Activated B cell treated with CpG ODN at 0.5 μM for 24 hours (primary cell): ENCODE measurements at regions not wholly inside any gene's neighbourhood (a gene's known extent, or its start where the extent isn't known, plus 50 kb on each side); places are given as distances from the start of the nearest gene placed in this dataset.

ENCODE experiments used
- ATAC-seq: fragments of 200-7000 bp; cut with Tn5 transposase; one replicate; pipeline ENCODE4 v1.10.0; 2021; ENCODE audit warnings: low read depth, mild to moderate bottlenecking, moderate library complexity
- CTCF ChIA-PET: fragments of 350-600 bp; sonication (Branson Sonifier 250); formaldehyde crosslinking; loops from one replicate; lab custom pipeline; 2021; ENCODE audit warnings: antibody characterized with exemption; lab: Charles Lee
- POLR2A ChIA-PET: fragments of 350-600 bp; sonication (Branson Sonifier 250); formaldehyde crosslinking; loops from one replicate; lab custom pipeline; 2021; ENCODE audit warnings: antibody characterized with exemption; lab: Charles Lee
- DNase-seq: peaks from one replicate; pipeline ENCODE4 v3.0.0; 2022
- H3K27ac Mint-ChIP-seq: one replicate; pipeline ENCODE4 v1.8.0; 2020; ENCODE audit warnings: mixed read lengths
- H3K27me3 Mint-ChIP-seq: one replicate; pipeline ENCODE4 v1.8.0; 2021; ENCODE audit warnings: mixed read lengths
- H3K36me3 Mint-ChIP-seq: one replicate; pipeline ENCODE4 v1.8.0; 2021; ENCODE audit warnings: low read depth, mixed read lengths
- H3K4me1 Mint-ChIP-seq: one replicate; pipeline ENCODE4 v1.8.0; 2021; ENCODE audit warnings: mixed read lengths
- H3K4me3 Mint-ChIP-seq: one replicate; pipeline ENCODE4 v1.8.0; 2020; ENCODE audit warnings: mild to moderate bottlenecking, mixed read lengths
- H3K9me3 Mint-ChIP-seq: one replicate; pipeline ENCODE4 v1.8.0; 2020; ENCODE audit warnings: mixed read lengths
- intact Hi-C: fragments of 100-400 bp; cut with micrococcal nuclease; formaldehyde crosslinking; loops from one replicate; pipeline ENCODE4 v1.15.1; 2024
- TF ChIP-seq, protein P1 (sequence below): fragments of 200-600 bp; IDR thresholded peaks from one replicate; pipeline ENCODE4 v1.8.0; 2022; ENCODE audit warnings: antibody characterized with exemption, mild to moderate bottlenecking

DNA sequence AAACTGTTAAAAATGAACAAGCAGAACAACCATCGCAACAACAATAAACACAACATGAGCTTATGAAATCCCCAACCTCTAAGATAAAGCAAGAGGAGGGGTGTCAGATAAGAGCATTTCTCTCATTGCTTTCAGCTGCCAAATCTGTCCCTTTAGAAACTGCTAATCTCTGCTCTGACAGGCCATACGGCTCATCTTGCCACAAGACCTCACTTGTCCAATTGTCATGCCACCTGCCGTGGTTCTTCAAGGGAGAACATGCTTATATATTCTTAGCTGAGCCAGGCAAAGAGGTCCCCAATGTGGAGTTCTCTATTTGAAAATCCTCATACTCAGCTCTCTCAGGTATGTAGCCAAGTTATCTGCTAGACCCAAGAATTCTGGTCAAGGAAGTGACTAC, 405.0 kb upstream of the TNC start:
- H3K36me3 Mint-ChIP-seq, result no peaks in the 10 kb centered on the region
- POLR2A ChIA-PET, result no interaction called here
- no peak for DNase-seq
- ATAC-seq, result no peak
- intact Hi-C loops, result loop anchor here (5.0 kb wide), 2 partner anchors 616 to 861 kb away; no protein-coding TSS in a partner anchor
- peaks cover 5% of the 10 kb centered on the region for H3K27me3 Mint-ChIP-seq
- no peak overlapping the region for H3K27ac Mint-ChIP-seq
- CTCF ChIA-PET, result interaction anchor here (1.4 kb wide), 1 partner anchor 1117 kb away, joined by 3 read pairs; no protein-coding TSS in a partner anchor
- TF ChIP-seq, protein P1, sequence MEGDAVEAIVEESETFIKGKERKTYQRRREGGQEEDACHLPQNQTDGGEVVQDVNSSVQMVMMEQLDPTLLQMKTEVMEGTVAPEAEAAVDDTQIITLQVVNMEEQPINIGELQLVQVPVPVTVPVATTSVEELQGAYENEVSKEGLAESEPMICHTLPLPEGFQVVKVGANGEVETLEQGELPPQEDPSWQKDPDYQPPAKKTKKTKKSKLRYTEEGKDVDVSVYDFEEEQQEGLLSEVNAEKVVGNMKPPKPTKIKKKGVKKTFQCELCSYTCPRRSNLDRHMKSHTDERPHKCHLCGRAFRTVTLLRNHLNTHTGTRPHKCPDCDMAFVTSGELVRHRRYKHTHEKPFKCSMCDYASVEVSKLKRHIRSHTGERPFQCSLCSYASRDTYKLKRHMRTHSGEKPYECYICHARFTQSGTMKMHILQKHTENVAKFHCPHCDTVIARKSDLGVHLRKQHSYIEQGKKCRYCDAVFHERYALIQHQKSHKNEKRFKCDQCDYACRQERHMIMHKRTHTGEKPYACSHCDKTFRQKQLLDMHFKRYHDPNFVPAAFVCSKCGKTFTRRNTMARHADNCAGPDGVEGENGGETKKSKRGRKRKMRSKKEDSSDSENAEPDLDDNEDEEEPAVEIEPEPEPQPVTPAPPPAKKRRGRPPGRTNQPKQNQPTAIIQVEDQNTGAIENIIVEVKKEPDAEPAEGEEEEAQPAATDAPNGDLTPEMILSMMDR, result no peak
- no peak overlapping the region for H3K4me3 Mint-ChIP-seq
- peaks cover 2% of the 10 kb centered on the region for H3K9me3 Mint-ChIP-seq
- H3K4me1 Mint-ChIP-seq, result no peaks in the 10 kb centered on the region

DNA sequence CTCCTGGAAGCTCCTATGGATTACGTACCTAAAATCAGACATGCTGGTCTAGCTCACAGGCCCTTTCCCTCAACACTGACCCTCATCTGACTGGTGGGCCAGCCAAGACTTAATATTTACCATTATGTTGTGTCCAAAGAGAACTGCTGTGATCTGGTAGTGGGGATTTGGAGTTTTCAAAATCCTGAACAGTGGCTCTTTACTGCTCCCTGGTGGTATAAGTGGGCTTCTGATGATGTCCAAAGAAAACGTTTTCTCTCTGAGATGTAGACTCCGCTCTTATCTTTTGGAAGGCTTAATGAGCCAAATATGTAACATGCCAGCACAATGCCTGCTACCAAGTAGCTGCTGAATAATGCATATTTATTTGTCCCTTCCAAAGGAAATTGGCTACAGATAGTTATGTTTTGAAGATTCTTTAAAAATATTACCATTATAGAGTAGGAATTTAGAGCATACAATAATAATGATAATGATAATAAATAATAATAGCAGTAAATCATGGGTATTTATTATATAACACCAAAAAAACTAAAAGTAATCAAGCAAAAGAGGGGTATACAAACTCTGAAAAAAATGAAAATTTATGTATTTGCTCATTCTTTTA, 406.6 kb upstream of the TNC start:
- peak; percentile 34 for ATAC-seq
- peaks cover 5% of the 10 kb centered on the region for H3K27me3 Mint-ChIP-seq
- no peak overlapping the region for H3K4me3 Mint-ChIP-seq
- H3K27ac Mint-ChIP-seq, result no peak overlapping the region
- intact Hi-C loops, result loop anchor here (1.0 to 5.0 kb wide), 5 partner anchors 510 to 862 kb away; partner anchors contain the start of gene TEX48
- peaks cover 2% of the 10 kb centered on the region for H3K9me3 Mint-ChIP-seq
- ChIA-PET POLR2A (interaction anchor here (0.5 kb wide), 1 partner anchor 289 kb away, joined by 3 read pairs; no protein-coding TSS in a partner anchor), CTCF (interaction anchor here (0.7 to 1.2 kb wide), 4 partner anchors 321 to 786 kb away, joined by 3 to 4 read pairs (median 4); no protein-coding TSS in a partner anchor)
- TF ChIP-seq, protein P1, result no peak
- H3K36me3 Mint-ChIP-seq, result no peaks in the 10 kb centered on the region
- DNase-seq, result no peak
- H3K4me1 Mint-ChIP-seq, result no peaks in the 10 kb centered on the region

DNA sequence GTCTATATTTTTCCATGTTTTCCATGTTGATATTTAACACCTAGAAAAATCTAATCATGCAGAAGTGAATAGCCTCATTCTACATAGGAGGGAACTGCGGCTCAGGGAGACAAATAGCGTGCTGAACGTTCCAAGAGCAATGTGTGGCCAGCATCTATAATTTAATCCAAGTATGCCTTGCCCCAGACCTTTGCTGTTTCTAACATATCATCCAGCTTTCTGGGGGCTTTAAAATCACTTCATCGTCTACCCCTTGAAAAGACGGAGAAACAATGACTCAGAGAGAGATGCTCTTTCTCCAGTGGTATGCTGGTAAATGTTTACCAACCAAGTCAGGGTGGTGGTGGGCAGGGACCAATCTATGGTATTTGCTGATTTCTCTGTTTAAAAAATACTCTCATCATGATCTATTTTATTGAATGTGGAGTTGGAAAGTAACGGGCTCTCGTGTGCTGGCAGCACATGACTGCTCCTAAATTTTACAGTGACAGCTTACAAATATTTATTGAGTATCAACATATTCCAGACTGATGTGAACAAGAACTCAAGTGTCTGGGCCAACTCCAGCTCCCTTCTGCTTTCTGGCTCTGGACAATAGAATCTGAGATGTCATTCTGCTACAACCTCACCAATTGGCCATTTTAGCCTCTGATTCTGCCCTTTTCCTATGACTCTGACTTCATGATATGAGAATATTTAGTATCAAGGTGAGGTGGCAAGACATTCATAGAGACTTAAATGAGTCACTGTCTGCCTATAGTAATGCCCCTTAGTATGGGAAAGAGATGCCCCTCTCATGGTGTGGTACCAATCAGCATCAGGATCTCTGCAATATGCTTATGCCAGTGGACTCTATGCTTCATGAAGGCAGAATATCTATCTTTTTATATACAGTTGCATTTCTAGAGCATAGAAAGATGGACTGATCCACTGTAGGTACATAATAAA, 407.4 kb upstream of the TNC start:
- ATAC-seq (no peak), DNase-seq (no peak)
- intact Hi-C loops, result no loop called here
- Mint-ChIP-seq H3K27ac (no peak overlapping the region), H3K4me3 (no peak overlapping the region), H3K36me3 (no peaks in the 10 kb centered on the region), H3K27me3 (peaks cover 4% of the 10 kb centered on the region), H3K9me3 (peaks cover 2% of the 10 kb centered on the region), H3K4me1 (no peaks in the 10 kb centered on the region)
- ChIA-PET CTCF (no interaction called here), POLR2A (no interaction called here)
- TF ChIP-seq, protein P1, result no peak

GRCh38 chr9:115531410-115532125, 413.6 kb upstream of the TNC start:
- H3K4me3 Mint-ChIP-seq, result no peak overlapping the region
- H3K27ac Mint-ChIP-seq, result no peak overlapping the region
- DNase-seq (no peak), ATAC-seq (no peak)
- H3K9me3 Mint-ChIP-seq, result no peaks in the 10 kb centered on the region
- ChIA-PET CTCF (no interaction called here), POLR2A (no interaction called here)
- intact Hi-C loops, result no loop called here
- TF ChIP-seq, protein P1, result no peak
- H3K4me1 Mint-ChIP-seq, result no peaks in the 10 kb centered on the region
- H3K27me3 Mint-ChIP-seq, result peaks cover 8% of the 10 kb centered on the region
- H3K36me3 Mint-ChIP-seq, result no peaks in the 10 kb centered on the region
